GM18519 (cell line): ENCODE measurements at regions not wholly inside any gene's neighbourhood (a gene's known extent, or its start where the extent isn't known, plus 50 kb on each side); places are given as distances from the start of the nearest gene placed in this dataset.

Source experiments
- ATAC-seq: cut with Tn5 transposase; IDR thresholded peaks from one replicate; pipeline ENCODE4 v1.9.1; 2021; ENCODE audit warnings: mild to moderate bottlenecking, moderate library complexity; ENCODE audit not compliant: unreplicated experiment, low FRiP score

- ATAC-seq, result no peak
Measured at GRCh38 chrX:39967348-39967747, 130.4 kb downstream of the BCOR start.

DNA sequence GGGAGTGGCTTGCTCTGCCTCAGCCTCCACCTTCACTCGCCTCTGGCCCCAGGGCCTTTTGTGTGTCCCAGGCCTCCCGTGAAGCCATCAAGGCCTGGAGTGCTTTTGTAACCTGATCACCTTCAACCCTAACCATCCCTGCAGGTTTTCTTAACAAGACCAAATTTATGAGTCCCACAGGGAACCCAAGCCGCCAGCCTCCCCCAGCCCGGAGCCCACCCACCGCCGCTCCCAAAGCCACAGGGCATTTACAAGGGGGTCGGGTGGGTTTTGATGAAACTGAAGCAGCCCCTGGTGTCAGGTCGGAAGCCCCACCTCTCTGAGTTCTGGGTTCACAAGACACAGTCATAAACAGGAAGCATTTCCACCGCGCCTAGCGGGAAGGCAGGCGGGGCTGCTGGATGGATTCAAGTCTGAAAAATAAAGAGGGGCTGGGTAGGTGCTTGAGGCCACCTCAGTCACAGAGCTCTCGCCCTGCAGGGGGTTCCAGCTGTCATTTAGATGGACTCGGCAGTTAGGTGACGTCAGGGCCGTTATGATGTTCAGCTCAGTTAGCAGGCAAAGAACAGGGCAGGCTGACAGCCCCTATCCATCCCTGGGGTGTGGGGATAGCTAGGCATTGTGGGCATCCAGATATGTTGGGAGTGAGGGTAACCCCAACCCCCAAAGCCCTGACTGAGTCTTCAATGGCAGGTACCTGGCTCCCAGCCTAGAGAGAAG lies 128.5 kb downstream of the BCOR start:
- ATAC-seq, result no peak

- no peak for ATAC-seq
Measured at GRCh38 chrX:39969819-39970504, 127.8 kb downstream of the BCOR start.

DNA sequence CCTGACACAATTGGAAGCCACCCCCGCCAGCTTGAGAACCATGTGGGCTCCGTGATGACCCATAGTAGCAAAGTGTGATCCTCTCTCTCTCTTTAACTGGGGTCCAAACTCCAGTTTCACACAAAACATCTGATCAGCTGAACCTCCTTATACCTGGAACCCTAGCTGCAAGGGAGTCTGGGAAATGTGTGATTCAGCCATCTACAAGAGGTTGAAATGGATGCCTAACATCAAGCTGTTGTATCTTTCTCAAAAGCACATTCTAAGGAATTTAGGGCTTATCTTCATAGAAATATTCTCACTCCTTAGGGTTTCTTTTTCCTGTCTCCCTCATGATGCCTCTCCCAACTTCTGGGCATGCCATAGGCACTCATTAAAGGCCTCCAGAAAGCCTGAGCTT lies 126.0 kb downstream of the BCOR start:
- ATAC-seq, result no peak

DNA sequence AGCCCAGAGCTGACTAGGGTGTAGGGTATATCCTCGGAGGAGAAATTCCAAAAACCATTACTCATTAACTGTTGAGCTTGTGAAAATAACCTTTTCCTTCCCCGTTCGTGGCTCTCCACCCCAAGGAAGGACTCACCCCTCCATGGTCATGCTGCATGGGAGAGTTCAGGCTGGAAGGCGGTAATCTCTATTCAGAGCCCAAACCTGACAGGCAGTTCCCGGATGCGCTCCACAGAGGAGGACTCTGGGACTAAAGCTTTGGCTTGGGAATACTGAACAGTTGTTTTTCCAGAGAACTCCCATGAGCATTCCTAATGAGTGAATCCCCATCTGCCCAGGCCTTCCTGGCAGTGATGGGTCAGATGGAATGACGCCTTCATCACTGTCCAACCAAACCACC lies 125.4 kb downstream of the BCOR start:
- ATAC-seq, result no peak

GRCh38 chrX:39973810-39974209 lies 123.9 kb downstream of the BCOR start:
- no peak for ATAC-seq

DNA sequence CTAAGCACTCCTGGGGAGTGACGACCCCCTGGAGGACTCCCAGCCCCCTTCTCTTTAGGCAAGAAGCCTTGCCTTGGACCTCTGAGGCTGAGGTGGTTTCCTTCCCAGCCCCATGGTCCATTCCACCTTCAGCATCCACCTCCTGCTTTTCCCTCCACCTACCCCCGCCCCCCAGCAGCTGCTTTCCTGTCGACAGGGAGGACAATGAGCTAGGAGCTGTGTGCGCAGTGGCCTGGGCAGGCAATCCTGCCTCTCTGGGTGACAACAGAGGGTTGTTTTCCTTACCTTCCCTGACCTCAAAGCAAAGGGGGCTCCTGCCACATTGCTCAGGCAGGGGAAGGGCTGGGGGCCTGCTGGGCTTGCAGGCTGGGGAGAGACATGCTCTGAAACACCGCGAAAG lies 123.5 kb downstream of the BCOR start:
- ATAC-seq, result no peak

- ATAC-seq, result no peak
Measured at GRCh38 chrX:39975101-39975925, 122.4 kb downstream of the BCOR start.

DNA sequence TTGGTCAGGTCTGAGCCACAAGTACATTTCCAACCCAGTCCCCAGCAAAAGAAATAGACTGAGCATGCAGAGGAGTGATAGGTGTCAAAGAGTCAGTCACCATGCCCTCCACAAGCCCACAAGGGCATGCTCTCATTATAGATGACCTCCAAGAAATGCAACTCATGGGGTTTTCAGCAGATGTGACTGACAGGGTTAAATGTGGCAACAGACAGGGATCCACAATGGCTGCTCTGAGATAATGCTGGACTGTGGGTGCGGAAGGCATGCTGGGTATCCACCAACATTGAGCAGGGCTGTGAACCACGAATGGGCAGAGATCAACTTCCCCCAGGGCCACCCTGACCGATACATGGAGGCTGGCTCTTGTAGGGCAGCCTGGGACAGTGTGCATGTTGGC lies 115.8 kb downstream of the BCOR start:
- no peak for ATAC-seq

- ATAC-seq, result no peak
Measured at GRCh38 chrX:39982948-39983347, 114.8 kb downstream of the BCOR start.

DNA sequence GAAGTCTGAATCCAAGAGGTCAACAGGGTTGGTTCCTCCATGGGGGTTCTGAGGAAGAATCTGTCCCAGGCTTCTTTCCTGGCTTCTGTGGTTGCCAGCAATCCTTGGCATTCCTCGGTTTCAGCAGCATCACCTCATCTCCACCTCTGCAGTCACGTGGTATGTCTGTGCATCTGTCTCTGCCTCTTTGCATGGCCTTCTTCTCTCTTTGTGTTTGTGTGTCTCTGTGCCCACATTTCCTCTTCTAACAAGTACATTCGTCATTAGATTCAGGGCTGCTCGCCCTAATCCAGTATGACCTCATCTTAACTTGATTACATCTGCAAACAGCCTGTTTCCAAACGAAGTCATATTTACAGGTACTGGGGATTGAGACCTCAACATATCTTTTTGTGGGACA lies 114.0 kb downstream of the BCOR start:
- ATAC-seq, result no peak

DNA sequence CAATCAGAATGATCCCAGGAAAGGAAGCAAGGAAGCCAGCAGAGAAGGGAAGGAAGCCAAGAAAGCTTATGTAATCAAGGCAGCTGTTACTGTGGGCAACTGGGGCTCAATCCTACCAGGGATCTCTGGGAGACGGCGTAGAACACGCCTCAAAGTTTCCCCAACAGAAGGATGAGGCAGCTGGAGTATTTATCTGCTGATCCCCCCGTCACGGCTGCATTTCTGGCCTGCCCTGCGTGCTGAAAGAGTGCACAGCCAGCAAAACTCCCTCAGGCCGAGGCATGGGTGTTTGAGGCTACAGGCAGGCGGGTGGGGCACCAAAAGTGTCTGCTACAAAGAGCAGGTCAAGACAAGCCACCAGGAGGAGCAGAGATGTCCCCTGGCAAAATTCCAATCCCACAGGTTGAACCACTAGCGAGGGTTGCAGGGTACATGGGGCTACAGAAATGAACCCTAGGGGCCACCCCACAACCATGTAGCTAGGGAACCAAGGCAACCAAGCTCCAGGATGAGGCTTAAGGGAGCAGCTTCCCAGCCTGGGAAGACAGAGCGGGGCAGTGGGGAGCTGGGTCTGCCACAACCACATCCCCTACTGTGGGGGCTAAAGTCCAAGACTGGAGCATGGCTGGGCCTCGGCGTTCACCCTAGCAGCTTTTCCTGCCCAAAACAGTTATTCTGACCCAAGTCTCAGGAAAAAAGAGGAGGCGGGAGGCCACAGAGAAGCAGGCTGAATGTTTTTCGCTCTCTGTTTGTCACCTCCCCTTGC lies 113.4 kb downstream of the BCOR start:
- no peak for ATAC-seq

GRCh38 chrX:39985071-39985470 lies 112.7 kb downstream of the BCOR start:
- ATAC-seq, result no peak

DNA sequence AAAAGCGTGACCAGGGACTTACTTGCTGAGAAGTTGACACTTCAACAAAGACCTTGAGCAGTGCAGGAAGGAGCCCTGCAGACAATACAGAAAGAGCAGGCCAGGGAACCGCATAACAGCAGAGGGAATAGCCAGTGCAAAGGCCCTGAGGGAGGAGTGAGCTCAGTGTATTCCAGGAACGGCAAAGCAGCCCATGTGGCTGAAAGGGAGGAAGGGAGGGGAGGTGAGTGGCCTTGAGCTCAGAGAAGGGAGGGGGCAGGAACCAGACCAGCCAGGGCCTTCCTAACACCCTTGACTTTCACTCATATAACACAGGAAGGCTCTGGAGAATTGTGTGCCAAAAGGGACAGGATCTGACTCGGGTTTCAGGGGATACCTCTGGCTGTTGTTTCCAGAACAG lies 112.2 kb downstream of the BCOR start:
- no peak for ATAC-seq

DNA sequence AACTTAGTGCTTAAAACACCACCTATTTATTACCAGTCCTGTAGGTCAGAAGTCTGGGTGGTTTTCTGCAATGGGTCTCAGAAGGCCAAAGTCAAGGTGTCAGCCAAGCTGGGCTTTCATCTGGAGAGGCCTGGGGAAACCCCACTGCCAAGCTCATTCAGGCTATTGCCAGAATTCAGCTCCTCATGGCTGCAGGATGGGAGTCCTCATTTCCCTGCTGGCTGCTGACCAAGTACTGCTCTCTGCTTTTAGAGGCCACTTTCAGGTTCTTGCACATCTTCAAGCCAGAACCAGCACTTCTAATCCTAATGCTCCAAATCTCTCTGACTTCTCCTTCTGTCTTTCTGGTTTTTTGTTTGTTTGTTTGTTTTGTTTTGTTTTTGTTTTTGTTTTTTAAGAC lies 109.3 kb downstream of the BCOR start:
- no peak for ATAC-seq

- ATAC-seq, result no peak
Measured at GRCh38 chrX:39990388-39990787, 107.4 kb downstream of the BCOR start.

- ATAC-seq, result no peak
Measured at GRCh38 chrX:39992300-39992699, 105.5 kb downstream of the BCOR start.

DNA sequence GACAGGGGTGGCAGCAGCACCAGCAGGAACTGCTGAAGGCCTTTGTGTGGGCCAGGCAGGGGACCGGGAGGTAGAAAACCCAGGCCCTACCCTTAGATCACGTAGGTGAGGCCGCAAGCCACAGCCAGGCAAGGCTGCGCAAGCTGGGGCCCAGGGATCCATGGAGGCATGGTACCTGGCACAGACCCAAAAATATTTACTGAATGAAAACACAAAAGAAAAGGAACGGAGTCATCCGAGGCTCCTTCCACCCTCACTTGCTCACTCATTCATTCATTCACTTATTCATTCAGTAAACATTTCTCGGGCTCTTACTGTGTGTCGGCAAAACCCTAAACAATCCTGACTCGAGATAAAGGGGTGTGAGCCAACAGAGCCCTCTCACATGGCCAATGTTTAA lies 102.3 kb downstream of the BCOR start:
- ATAC-seq, result no peak

GRCh38 chrX:39996536-39996935 lies 101.2 kb downstream of the BCOR start:
- no peak for ATAC-seq

GRCh38 chrX:39998636-39999406 lies 98.9 kb downstream of the BCOR start:
- no peak for ATAC-seq
